Mucosa of descending colon (tissue), 3 donors: ENCODE measurements at regions not wholly inside any gene's neighbourhood (a gene's known extent, or its start where the extent isn't known, plus 50 kb on each side); places are given as distances from the start of the nearest gene placed in this dataset.
"Not testable (repeated sequence)": the region's sequence is repeated elsewhere in the genome, so short reads cannot be mapped to it uniquely, and the experiment has no call there.

Experiments
- ATAC-seq: fragments of 200-7000 bp; cut with Tn5 transposase; one replicate; pipeline ENCODE4 v1.9.1; 2020; ENCODE audit warnings: mild to moderate bottlenecking, moderate library complexity
- DNase-seq, 3 donors: peaks; one replicate each; pipeline ENCODE4 v3.0.0-alpha.2; 2020
- H3K36me3 ChIP-seq: fragments of 200-600 bp; one replicate; pipeline ENCODE4 v1.8.0; 2021; ENCODE audit warnings: low read depth, mild to moderate bottlenecking
- H3K4me1 ChIP-seq: fragments of 200-600 bp; one replicate; pipeline ENCODE4 v1.8.0; 2021; ENCODE audit warnings: low read depth, mild to moderate bottlenecking
- H3K4me3 ChIP-seq: fragments of 200-600 bp; one replicate; pipeline ENCODE4 v1.8.0; 2021; ENCODE audit warnings: mild to moderate bottlenecking
- H3K9me3 ChIP-seq: fragments of 200-600 bp; one replicate; pipeline ENCODE4 v1.8.0; 2021; ENCODE audit warnings: mild to moderate bottlenecking
- CTCF ChIP-seq: fragments of 200-600 bp; IDR thresholded peaks from one replicate; pipeline ENCODE4 v1.8.0; 2022; ENCODE audit warnings: antibody characterized with exemption, mild to moderate bottlenecking
- intact Hi-C, 2 donors: fragments of 100-400 bp; cut with DNase I in 1 of 2; cut with micrococcal nuclease in 1 of 2; formaldehyde crosslinking; loops; one replicate each; pipeline versions ENCODE4 v1.11.0 to v1.11.1; 2022; cut with DNase I, micrococcal nuclease
- donor health status: DM: no; HTN: no; CAD: no; lungs with moderate emphysema.
- donor health status: DM: no; HTN: no; CAD: no.
- donor health status: DM: no; HTN: yes; CAD: no.

- ATAC-seq = peak; percentile 13
- intact Hi-C loops = no loop called here
- no peak overlapping the region for H3K4me3 ChIP-seq
These were observed 127.8 kb downstream of the TBX19 start for GRCh38 chr1:168408539-168408865.

GRCh38 chr1:168407832-168408538, 127.3 kb downstream of the TBX19 start:
- ATAC-seq (peak; percentile 11), DNase-seq (no peak)

More at GRCh38 chr1:168408539-168408865, 127.8 kb downstream of the TBX19 start:
- no peaks in the 10 kb centered on the region for H3K36me3 ChIP-seq
- no peak for TF ChIP-seq CTCF
- no peak for DNase-seq
- H3K9me3 ChIP-seq = no peaks in the 10 kb centered on the region
- no peaks in the 10 kb centered on the region for H3K4me1 ChIP-seq

DNA sequence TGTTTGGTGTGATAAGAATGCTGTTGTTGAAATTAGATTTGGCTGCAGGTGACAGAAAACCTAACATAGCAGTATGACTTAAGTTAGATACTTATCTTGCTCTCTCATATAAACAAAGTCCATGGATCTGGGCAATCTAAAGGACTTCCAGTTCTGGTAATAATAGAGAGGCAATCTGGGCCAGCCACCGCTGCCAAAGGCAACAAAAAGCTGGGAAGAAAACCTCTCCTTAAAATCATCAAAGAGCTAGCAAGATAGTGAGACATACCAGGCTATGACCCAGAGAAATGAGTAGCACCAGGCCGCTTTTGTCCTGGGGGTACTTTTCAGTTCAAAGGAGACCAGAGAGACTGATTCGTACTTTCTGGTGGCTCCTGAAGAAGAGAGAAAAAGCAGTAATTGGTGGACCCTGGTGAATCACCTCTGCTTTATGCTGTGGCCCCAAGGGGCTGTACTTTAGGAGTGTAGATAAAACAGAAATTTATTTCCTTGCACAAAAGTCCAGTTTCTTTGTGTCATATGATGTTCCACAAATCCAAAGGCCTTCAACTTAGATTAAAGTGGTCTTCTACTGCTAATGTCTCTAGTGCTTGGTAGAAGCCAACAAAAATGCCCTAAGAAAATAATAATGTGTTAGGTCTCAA, 125.4 kb downstream of the TBX19 start:
- Histone ChIP-seq H3K4me3 (no peak overlapping the region), H3K9me3 (no peaks in the 10 kb centered on the region), H3K36me3 (no peaks in the 10 kb centered on the region), H3K4me1 (no peaks in the 10 kb centered on the region)
- no peak for TF ChIP-seq CTCF
- no peak for DNase-seq
- no peak for ATAC-seq
- intact Hi-C loops = no loop called here

More at GRCh38 chr1:168407832-168408538, 127.3 kb downstream of the TBX19 start:
- no peak for TF ChIP-seq CTCF
- Histone ChIP-seq H3K4me3 (no peak overlapping the region), H3K36me3 (no peaks in the 10 kb centered on the region), H3K9me3 (no peaks in the 10 kb centered on the region), H3K4me1 (no peaks in the 10 kb centered on the region)
- intact Hi-C loops = no loop called here

DNA sequence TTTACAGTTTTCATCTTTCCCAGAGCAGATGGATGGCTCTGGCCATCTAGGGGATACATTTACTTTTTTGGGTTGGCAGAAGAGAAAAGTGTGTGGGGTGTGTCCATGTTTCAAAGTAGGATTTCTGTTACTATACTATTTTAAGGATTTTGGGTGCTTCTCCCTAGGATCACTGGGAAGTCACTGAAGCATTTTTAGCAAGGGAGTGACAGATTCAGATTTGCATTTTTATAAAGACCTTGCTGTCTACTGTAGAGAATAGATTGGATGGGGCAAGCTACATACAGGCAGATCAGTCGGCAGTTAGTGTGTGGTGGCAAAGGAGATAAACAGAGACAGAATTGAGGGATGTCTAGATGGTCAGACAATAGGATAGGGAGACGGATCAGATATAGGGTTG, 122.5 kb downstream of the TBX19 start:
- intact Hi-C loops = no loop called here
- no peak overlapping the region for H3K4me3 ChIP-seq
- ATAC-seq = no peak
- H3K36me3 ChIP-seq = no peaks in the 10 kb centered on the region
- DNase-seq = no peak
- no peak for TF ChIP-seq CTCF
- no peaks in the 10 kb centered on the region for H3K4me1 ChIP-seq
- no peaks in the 10 kb centered on the region for H3K9me3 ChIP-seq

DNA sequence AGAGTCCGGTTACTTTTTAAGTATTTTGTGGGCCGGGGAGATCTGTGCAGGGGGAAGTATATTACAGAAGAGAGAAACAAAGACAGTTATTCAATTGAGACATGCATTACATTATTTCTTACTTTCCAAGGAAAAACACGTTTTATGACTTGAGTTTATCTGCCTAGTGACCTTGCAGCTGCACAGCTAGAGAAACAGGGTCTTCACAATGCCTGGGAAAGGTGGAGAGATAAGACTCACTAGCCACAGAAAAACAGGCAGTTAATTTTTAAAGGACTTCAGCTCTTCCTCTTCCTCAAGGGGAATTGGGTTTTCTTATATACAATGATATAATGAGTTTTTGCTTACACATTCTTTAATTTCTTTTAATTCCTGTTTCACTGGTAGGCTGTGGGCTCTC, 121.8 kb downstream of the TBX19 start:
- H3K4me1 ChIP-seq, DNase-seq, H3K4me3 ChIP-seq, H3K36me3 ChIP-seq, H3K9me3 ChIP-seq, intact Hi-C loops, ATAC-seq: not testable (repeated sequence)

GRCh38 chr1:168401341-168401740, 120.7 kb downstream of the TBX19 start:
- no peaks in the 10 kb centered on the region for H3K36me3 ChIP-seq
- no peaks in the 10 kb centered on the region for H3K4me1 ChIP-seq
- ATAC-seq (no peak), DNase-seq (no peak)
- no peak overlapping the region for H3K4me3 ChIP-seq
- TF ChIP-seq CTCF = no peak
- intact Hi-C loops = no loop called here
- H3K9me3 ChIP-seq = no peaks in the 10 kb centered on the region
